ENCODE measurements at regions not wholly inside any gene's neighbourhood (a gene's known extent, or its start where the extent isn't known, plus 50 kb on each side); places are given as distances from the start of the nearest gene placed in this dataset.

DNA sequence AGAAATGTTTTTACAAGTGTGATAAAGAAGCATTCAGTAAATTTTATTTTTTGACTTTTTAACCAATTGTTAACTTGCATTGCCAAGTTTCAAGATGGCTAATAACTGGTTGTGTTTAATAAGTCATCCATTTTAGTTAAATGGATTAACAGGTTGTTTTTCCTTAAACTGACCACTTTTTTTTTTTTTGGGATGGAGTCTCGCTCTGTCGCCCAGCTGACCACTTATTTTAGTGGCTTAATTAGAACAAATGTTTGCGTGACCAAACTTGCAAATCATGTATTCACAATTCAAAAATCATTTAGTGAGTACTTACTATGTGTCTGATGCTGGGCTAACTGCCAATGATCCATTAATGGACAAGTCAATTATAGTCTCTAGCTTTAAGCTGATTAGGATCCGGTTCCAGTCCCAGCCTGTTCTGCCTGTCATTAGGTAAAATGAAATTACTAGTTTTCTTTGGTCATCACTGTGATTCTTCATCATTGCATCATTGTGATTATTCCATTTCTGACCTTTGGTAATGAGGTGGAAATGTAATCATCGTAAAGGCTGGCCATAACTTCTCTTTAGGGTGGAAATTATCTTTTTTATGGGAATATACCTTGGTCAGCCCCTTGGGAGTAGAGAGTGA is 729.2 kb upstream of the MARCKS start:
- Mint-ChIP-seq H3K27ac (no peak overlapping the region), H3K36me3 (ENCODE audit: low read depth) (no peaks in the 10 kb centered on the region), H3K27me3 (no peaks in the 10 kb centered on the region), H3K4me1 (ENCODE audit: low read depth) (no peaks in the 10 kb centered on the region), H3K9me3 (no peaks in the 10 kb centered on the region), H3K4me3 (no peak overlapping the region)

DNA sequence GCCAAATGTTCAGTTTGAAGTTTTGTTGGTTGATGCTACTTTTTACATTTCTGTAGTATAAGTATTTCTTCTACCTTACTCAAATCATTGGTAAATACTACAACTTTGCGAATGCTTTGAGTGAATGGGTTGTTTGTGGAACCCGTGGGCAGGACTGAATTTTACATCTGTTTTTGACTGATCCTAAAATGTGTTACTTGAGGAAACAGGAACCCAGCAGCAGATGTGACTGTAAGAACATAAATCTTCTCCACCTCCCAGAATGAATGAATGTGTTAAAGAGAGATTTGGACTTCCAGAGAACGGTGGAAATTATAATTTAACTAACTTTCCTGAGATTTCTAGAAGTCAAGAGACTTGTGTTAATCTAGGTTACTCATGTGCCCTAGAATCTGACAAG is 728.5 kb upstream of the MARCKS start:
- H3K9me3 Mint-ChIP-seq = no peaks in the 10 kb centered on the region
- no peaks in the 10 kb centered on the region for H3K4me1 Mint-ChIP-seq (ENCODE audit: low read depth)
- no peak overlapping the region for H3K27ac Mint-ChIP-seq
- no peak overlapping the region for H3K4me3 Mint-ChIP-seq
- no peaks in the 10 kb centered on the region for H3K36me3 Mint-ChIP-seq (ENCODE audit: low read depth)
- H3K27me3 Mint-ChIP-seq = no peaks in the 10 kb centered on the region

DNA sequence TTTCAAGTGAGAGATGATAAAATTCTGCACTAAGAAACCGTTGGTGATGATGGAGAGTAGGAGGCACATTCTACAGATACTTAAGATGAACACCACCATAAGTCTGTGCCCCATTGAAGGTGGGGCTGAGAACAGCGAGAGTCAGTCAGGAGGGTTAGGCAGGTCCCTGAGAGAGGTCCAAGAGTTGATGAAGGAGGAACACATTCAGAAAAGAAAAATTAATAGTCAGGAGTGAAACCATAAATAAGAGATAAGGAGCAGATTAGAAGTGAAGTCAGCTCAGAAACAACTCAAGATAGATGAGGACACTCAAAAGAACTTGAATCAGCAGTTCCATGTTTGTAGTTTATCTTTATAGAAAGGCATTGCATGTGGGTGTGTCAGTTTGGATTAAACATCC is 727.2 kb upstream of the MARCKS start:
- no peaks in the 10 kb centered on the region for H3K27me3 Mint-ChIP-seq
- no peak overlapping the region for H3K27ac Mint-ChIP-seq
- no peaks in the 10 kb centered on the region for H3K36me3 Mint-ChIP-seq (ENCODE audit: low read depth)
- no peaks in the 10 kb centered on the region for H3K4me1 Mint-ChIP-seq (ENCODE audit: low read depth)
- H3K9me3 Mint-ChIP-seq = peaks cover 2% of the 10 kb centered on the region
- no peak overlapping the region for H3K4me3 Mint-ChIP-seq

DNA sequence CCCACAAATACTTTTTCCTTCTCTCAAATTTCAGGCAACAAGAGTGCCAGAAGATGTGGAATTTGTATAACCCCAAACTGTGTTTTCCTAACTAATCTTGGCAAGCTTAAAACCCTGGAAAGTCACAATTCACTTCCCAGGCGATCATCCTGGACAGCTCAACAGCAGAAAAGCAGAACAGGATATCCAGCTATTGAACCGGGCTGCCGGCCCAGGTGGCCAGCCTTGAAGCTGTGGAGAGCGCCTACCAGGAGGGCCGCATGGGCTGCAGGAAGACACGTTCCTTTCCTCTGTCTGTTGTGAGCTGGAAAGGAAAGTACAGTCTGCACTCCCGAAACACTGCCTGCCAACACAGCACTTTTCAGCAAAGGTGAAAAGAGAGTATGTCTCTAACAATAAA is 719.7 kb upstream of the MARCKS start:
- no peaks in the 10 kb centered on the region for H3K36me3 Mint-ChIP-seq (ENCODE audit: low read depth)
- no peaks in the 10 kb centered on the region for H3K27me3 Mint-ChIP-seq
- no peak overlapping the region for H3K4me3 Mint-ChIP-seq
- no peaks in the 10 kb centered on the region for H3K4me1 Mint-ChIP-seq (ENCODE audit: low read depth)
- peaks cover 14% of the 10 kb centered on the region for H3K9me3 Mint-ChIP-seq
- no peak overlapping the region for H3K27ac Mint-ChIP-seq

DNA sequence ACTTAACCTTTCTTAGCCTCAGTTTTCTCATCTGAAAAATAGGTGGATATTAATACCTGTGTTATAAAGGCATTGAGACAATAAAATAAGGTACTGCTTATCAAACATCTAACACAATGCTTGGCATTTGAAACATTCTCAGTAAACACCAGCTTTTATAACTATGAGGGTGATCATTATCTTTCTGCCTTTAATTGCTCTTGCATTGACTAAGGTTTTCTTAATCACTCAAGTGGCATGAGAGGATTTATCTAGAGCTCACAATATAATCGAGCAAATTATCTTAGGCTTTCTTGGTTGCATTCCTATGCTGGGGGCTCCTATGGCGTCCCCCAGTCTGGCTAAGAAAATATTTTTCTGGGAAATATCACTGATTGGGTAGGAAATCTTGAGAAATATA is 716.4 kb upstream of the MARCKS start:
- no peaks in the 10 kb centered on the region for H3K4me1 Mint-ChIP-seq (ENCODE audit: low read depth)
- H3K36me3 Mint-ChIP-seq (ENCODE audit: low read depth) = no peaks in the 10 kb centered on the region
- no peak overlapping the region for H3K4me3 Mint-ChIP-seq
- no peaks in the 10 kb centered on the region for H3K27me3 Mint-ChIP-seq
- peaks cover 7% of the 10 kb centered on the region for H3K9me3 Mint-ChIP-seq
- no peak overlapping the region for H3K27ac Mint-ChIP-seq

DNA sequence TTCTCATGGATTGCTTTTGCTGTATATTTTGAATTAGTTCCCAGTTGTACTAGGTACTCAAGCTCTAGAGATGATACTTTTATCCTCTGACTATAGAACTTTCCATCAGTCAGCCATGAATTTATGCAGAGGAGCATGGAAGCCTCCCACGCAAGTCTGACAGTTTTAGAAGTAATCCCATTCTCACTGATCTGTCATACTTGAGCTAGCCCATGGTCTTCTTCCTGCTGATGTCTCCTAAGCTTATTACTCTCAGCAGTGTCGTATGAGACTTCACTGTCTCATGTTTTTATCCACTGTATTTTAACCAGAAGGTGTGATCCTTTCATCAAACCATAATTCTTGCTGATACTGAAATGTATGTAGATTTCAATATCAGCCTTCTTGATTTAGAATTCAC is 715.2 kb upstream of the MARCKS start:
- H3K27me3 Mint-ChIP-seq = no peaks in the 10 kb centered on the region
- H3K9me3 Mint-ChIP-seq = peaks cover 7% of the 10 kb centered on the region
- H3K27ac Mint-ChIP-seq = no peak overlapping the region
- no peaks in the 10 kb centered on the region for H3K4me1 Mint-ChIP-seq (ENCODE audit: low read depth)
- no peaks in the 10 kb centered on the region for H3K36me3 Mint-ChIP-seq (ENCODE audit: low read depth)
- H3K4me3 Mint-ChIP-seq = no peak overlapping the region

DNA sequence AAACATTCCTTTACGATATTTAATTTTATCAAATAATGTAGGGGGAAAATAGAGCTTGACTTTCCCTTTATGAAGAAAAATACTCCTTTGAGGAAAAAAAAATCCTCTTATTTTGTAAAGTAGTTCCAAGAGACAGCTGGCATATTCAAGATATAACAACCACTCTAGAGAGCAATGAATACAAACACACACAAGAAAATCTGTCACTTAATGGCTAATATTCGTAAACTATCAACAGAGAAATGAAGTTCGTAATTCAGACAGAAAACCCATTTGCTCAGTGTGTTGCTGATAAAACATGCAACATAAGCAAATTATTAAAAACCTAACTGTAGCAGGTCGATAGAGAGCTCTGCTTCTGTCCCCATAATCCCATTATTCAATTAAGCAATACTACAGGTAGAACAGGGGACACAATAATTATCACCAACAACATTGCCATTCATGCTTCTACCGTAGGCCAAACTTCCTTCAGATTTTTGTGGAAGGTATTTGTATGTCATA is 714.4 kb upstream of the MARCKS start:
- no peaks in the 10 kb centered on the region for H3K36me3 Mint-ChIP-seq (ENCODE audit: low read depth)
- peaks cover 7% of the 10 kb centered on the region for H3K9me3 Mint-ChIP-seq
- no peak overlapping the region for H3K4me3 Mint-ChIP-seq
- H3K27ac Mint-ChIP-seq = no peak overlapping the region
- no peaks in the 10 kb centered on the region for H3K27me3 Mint-ChIP-seq
- H3K4me1 Mint-ChIP-seq (ENCODE audit: low read depth) = no peaks in the 10 kb centered on the region

DNA sequence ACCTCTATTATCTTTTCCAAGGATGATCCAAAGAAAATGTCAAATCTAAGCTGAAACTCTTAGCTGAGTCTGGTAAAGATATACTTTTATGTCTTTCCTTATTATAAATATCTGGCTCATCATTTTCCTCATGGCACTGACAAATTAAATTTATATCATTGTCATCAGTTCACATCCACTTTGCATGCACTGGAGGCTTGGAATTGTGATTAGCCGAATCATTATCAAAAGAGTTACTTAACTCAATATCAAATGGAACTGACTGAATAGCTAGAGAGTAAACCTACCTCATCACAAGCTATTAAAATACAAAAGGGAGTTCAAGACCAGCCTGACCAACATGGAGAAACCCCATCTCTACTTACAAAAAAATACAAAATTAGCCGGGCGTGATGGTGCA is 713.9 kb upstream of the MARCKS start:
- H3K27me3 Mint-ChIP-seq = no peaks in the 10 kb centered on the region
- no peak overlapping the region for H3K4me3 Mint-ChIP-seq
- H3K9me3 Mint-ChIP-seq = peaks cover 7% of the 10 kb centered on the region
- H3K27ac Mint-ChIP-seq = no peak overlapping the region
- H3K36me3 Mint-ChIP-seq (ENCODE audit: low read depth) = no peaks in the 10 kb centered on the region
- H3K4me1 Mint-ChIP-seq (ENCODE audit: low read depth) = no peaks in the 10 kb centered on the region

DNA sequence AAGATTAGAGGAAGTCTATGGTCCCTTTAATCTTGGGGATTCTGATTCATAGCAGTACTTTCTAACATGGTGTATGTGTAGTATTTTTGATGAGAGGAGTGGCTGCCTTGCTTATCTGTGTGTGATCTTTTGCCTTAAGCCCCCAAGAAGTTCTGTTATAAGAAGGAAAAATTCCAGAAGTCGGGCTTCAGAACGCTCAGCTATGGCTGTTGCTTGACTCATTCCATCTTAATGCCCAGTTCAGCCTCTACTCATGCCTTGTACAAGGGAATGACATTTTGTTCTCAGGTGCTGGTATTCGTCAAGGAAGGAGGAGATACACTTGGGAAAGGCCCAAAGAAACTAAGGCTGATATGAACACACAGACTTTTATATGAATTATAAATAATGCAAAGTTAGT is 713.0 kb upstream of the MARCKS start:
- H3K4me3 Mint-ChIP-seq = no peak overlapping the region
- no peaks in the 10 kb centered on the region for H3K4me1 Mint-ChIP-seq (ENCODE audit: low read depth)
- peaks cover 7% of the 10 kb centered on the region for H3K9me3 Mint-ChIP-seq
- H3K27me3 Mint-ChIP-seq = no peaks in the 10 kb centered on the region
- H3K27ac Mint-ChIP-seq = no peak overlapping the region
- no peaks in the 10 kb centered on the region for H3K36me3 Mint-ChIP-seq (ENCODE audit: low read depth)

DNA sequence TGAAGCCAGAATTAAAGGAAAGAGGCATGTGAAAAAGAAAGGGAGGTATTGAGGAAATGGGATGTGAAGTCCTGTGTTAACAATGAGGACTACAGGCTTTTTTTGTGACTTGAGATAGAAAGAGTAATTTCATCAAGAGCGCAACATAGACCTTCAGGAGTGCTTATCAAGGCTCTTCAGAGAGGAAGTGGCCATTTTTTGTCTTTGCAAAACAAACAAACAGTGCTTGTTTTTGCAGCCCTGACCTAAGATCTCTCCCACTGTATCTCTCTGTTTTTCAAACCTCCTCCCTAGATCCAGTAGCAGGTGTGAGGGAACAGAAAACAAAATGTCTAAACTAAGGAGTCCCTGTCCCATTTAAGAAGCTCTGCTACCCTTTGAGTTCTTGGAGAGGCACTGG is 710.3 kb upstream of the MARCKS start:
- Mint-ChIP-seq H3K27me3 (no peaks in the 10 kb centered on the region), H3K9me3 (peaks cover 8% of the 10 kb centered on the region), H3K4me1 (ENCODE audit: low read depth) (no peaks in the 10 kb centered on the region), H3K36me3 (ENCODE audit: low read depth) (no peaks in the 10 kb centered on the region), H3K27ac (no peak overlapping the region), H3K4me3 (no peak overlapping the region)

DNA sequence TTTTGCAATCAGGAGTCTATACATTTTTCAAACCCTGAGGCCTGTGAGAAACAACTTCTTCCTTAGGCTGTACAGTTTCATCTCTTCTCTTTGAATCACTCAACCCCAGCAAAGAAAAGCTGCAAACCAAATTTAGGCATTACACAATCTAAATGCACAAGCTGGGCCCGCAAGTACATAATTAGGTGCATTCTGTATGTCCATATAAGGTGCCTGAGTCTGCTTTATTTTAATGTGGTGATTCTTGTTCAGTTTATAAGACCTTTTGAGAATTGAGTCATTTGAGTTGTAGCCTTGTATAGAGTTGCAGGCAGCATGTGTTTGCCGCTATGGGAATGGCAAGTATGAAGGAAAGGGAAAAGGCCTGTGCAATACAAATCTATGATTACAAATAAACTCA is 709.6 kb upstream of the MARCKS start:
- Mint-ChIP-seq H3K36me3 (ENCODE audit: low read depth) (no peaks in the 10 kb centered on the region), H3K4me1 (ENCODE audit: low read depth) (no peaks in the 10 kb centered on the region), H3K9me3 (peaks cover 5% of the 10 kb centered on the region), H3K27ac (no peak overlapping the region), H3K4me3 (no peak overlapping the region), H3K27me3 (no peaks in the 10 kb centered on the region)

DNA sequence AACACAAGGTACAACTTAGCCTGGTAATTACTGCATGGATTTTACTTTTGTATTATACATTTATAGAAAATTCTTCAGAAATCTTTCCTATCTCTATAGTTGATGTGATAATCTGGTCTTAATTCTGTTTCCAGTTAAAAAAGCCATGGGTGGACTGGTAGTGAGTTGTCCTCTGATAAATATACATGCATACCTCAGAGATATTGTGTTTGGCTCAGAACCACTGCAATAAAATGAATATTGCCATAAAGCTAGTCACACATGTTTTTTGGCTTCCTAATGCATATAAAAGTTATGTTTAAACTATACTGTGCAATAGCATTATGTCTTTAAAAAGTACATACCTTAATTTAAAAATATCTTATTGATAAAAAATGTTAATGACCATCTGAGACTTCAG is 708.6 kb upstream of the MARCKS start:
- Mint-ChIP-seq H3K4me3 (no peak overlapping the region), H3K27me3 (no peaks in the 10 kb centered on the region), H3K36me3 (ENCODE audit: low read depth) (no peaks in the 10 kb centered on the region), H3K27ac (no peak overlapping the region), H3K4me1 (ENCODE audit: low read depth) (no peaks in the 10 kb centered on the region), H3K9me3 (peaks cover 5% of the 10 kb centered on the region)

DNA sequence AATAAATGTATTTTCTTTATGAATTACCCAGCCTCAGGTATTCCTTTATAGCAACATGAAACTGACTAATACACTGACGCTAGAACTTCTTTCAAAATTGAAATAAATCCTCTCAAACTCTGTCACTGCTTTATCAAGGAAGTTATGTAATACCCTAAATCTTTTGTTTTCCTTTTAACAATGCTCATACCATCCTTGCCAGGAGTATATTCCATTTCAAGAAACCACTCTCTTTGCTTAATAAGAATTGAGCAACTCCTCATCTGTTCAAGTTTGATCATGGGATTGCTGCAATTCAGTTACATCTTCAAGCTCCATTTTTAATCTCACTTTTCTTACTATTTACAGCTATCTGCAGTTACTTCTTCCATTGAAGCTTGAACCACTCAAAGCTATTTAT is 707.6 kb upstream of the MARCKS start:
- Mint-ChIP-seq H3K27me3 (no peaks in the 10 kb centered on the region), H3K36me3 (ENCODE audit: low read depth) (no peaks in the 10 kb centered on the region), H3K27ac (no peak overlapping the region), H3K4me1 (ENCODE audit: low read depth) (no peaks in the 10 kb centered on the region), H3K9me3 (peaks cover 9% of the 10 kb centered on the region), H3K4me3 (no peak overlapping the region)

DNA sequence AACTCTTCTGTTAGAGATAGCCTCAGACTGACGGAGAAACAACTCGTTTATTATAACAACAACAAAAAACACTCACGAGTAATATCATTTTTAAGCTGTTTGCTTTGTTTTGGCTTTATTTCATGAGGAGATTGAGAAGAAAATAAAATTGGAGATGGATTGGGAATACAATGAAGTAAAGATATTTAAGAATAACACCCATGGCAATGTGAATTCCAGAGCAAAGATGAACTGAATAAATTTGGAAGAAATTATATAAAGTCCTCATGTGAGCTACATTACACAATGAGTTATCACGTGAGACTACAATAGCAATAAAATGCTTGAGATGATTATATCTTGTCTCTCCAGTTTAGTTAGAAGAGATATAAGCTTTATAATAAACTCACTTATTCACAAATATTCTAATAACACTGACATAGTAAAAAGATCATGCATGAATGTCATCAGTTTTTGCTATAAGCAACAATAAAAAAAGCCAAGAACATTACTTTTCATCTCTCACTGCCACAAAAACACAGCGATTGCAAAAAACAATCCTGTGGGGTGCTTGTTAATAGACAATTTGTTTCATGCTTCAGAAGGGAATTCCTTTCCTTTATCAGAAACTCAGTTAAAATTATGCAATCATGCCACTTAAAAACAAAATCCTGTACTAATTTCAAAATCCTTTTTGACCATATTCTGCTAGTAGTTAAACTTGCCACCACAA is 696.7 kb upstream of the MARCKS start:
- Mint-ChIP-seq H3K27me3 (no peaks in the 10 kb centered on the region), H3K9me3 (peaks cover 4% of the 10 kb centered on the region), H3K36me3 (ENCODE audit: low read depth) (no peaks in the 10 kb centered on the region), H3K4me1 (ENCODE audit: low read depth) (no peaks in the 10 kb centered on the region), H3K27ac (no peak overlapping the region), H3K4me3 (no peak overlapping the region)

DNA sequence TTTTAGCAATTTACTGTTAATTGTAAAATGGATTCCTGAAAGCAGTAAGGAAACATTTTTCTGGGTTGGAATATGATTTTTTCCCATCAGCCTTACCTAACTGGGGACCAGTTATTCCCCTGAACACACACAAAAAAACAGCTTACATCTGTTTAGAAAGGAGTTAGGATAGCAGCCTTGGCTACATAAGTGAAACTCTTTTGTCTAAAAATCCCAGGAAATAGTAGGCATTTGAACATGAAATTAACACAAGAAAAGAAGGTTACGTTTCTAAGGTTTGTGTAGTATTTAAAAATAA is 696.2 kb upstream of the MARCKS start:
- Mint-ChIP-seq H3K27me3 (no peaks in the 10 kb centered on the region), H3K36me3 (ENCODE audit: low read depth) (no peaks in the 10 kb centered on the region), H3K27ac (no peak overlapping the region), H3K4me1 (ENCODE audit: low read depth) (no peaks in the 10 kb centered on the region), H3K9me3 (peaks cover 4% of the 10 kb centered on the region), H3K4me3 (no peak overlapping the region)

DNA sequence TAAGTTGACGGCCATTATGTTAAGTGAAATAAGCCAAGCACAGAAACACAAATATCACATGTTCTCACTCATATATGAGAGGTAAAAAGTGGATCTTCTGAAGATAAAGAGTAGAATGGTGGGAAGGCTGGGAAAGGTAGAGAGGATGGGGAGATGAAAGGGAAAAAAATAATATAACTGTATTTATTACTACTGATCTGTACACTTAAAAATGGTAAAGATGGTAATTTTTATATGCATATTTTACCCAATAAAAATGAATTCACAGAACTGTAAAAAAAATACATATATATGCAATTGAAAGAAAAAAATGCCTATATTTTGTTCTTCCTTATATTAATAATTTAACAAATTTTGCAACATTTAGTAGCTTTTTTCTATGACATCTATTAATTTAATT is 694.4 kb upstream of the MARCKS start:
- H3K27ac Mint-ChIP-seq = no peak overlapping the region
- H3K4me3 Mint-ChIP-seq = no peak overlapping the region
- no peaks in the 10 kb centered on the region for H3K9me3 Mint-ChIP-seq
- H3K4me1 Mint-ChIP-seq (ENCODE audit: low read depth) = no peaks in the 10 kb centered on the region
- no peaks in the 10 kb centered on the region for H3K36me3 Mint-ChIP-seq (ENCODE audit: low read depth)
- no peaks in the 10 kb centered on the region for H3K27me3 Mint-ChIP-seq
